Colonic mucosa (tissue), 4 donors: ENCODE measurements at regions not wholly inside any gene's neighbourhood (a gene's known extent, or its start where the extent isn't known, plus 50 kb on each side); places are given as distances from the start of the nearest gene placed in this dataset.

ENCODE experiments used
- DNase-seq: peaks from one replicate; pipeline ENCODE4 v3.0.0-alpha.2; 2020
- H3K27ac ChIP-seq: fragments of 200-600 bp; one replicate; pipeline ENCODE4 v1.8.0; 2021
- H3K27me3 ChIP-seq: fragments of 200-600 bp; one replicate; pipeline ENCODE4 v1.8.0; 2021
- H3K36me3 ChIP-seq: fragments of 200-600 bp; one replicate; pipeline ENCODE4 v1.8.0; 2021
- H3K4me1 ChIP-seq: fragments of 200-600 bp; one replicate; pipeline ENCODE4 v1.8.0; 2021; ENCODE audit warnings: mild to moderate bottlenecking
- H3K4me3 ChIP-seq: fragments of 200-600 bp; one replicate; pipeline ENCODE4 v1.8.0; 2021
- H3K9ac ChIP-seq, 2 donors: one replicate each; pipeline ENCODE4 v1.7.0; 2013; ENCODE audit warnings: control low read depth in 2 of 2, low read depth in 2 of 2, low read length in 2 of 2
- H3K9me3 ChIP-seq: fragments of 200-600 bp; one replicate; pipeline ENCODE4 v1.8.0; 2021
- intact Hi-C: fragments of 100-400 bp; cut with DNase I; formaldehyde crosslinking; loops from one replicate; pipeline ENCODE4 v1.14.1; 2022
- TF ChIP-seq, protein P1 (sequence below): fragments of 200-600 bp; IDR thresholded peaks from one replicate; pipeline ENCODE4 v1.8.0; 2022; ENCODE audit warnings: antibody characterized with exemption, mild to moderate bottlenecking
- donor health status: healthy.
- donor health status: DM: no; HTN: no; CAD: no.
- donor health status: DM: no; HTN: no; CAD: no.

DNA sequence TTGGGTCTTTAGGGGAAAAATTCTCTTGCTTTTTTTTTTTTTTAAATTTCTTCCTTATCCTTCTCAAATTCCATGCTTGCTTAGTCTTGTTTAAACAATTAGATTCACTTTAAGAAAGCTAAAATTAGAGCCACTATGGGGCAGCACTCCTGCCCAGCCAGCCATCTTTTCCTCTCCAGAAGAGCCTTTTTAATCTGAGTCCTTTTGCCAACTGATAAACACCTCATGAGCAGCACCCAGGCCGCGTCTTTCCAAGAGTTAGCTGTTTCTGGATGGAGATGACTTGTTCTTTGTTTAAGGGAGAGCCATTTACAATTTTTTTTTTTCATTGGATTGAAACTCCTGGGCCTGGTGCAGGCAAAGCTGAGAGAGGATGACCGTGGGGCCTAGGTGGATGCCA, 53.3 kb upstream of the TSPAN2 start:
- Histone ChIP-seq H3K4me1 (no peaks in the 10 kb centered on the region), H3K27ac (no peak overlapping the region), H3K4me3 (no peak overlapping the region), H3K27me3 (no peaks in the 10 kb centered on the region), H3K36me3 (no peaks in the 10 kb centered on the region), H3K9me3 (no peaks in the 10 kb centered on the region), H3K9ac (no peak overlapping the region)
- TF ChIP-seq, protein P1, sequence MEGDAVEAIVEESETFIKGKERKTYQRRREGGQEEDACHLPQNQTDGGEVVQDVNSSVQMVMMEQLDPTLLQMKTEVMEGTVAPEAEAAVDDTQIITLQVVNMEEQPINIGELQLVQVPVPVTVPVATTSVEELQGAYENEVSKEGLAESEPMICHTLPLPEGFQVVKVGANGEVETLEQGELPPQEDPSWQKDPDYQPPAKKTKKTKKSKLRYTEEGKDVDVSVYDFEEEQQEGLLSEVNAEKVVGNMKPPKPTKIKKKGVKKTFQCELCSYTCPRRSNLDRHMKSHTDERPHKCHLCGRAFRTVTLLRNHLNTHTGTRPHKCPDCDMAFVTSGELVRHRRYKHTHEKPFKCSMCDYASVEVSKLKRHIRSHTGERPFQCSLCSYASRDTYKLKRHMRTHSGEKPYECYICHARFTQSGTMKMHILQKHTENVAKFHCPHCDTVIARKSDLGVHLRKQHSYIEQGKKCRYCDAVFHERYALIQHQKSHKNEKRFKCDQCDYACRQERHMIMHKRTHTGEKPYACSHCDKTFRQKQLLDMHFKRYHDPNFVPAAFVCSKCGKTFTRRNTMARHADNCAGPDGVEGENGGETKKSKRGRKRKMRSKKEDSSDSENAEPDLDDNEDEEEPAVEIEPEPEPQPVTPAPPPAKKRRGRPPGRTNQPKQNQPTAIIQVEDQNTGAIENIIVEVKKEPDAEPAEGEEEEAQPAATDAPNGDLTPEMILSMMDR: no peak
- DNase-seq: no peak
- intact Hi-C loops: no loop called here

DNA sequence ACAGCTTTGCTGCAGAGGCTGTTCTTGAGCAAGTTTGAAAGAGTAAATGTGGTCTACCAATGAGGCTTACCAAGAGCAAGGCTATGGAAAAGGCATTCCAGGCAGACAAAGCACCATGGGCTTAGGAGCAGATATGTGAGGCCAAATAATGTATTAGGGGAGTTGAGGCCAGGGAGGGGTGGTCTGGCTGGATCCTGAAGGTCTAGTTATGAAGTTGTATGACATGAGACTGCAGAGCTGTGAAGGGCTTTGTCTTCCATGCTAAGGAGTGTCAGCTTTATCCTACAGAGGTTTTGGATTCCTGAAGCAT, 51.8 kb upstream of the TSPAN2 start:
- TF ChIP-seq, protein P1: no peak
- no peaks in the 10 kb centered on the region for H3K36me3 ChIP-seq
- H3K27me3 ChIP-seq: no peaks in the 10 kb centered on the region
- H3K4me1 ChIP-seq: no peaks in the 10 kb centered on the region
- intact Hi-C loops: no loop called here
- no peak overlapping the region for H3K4me3 ChIP-seq
- DNase-seq: no peak
- no peaks in the 10 kb centered on the region for H3K9me3 ChIP-seq
- no peak overlapping the region for H3K27ac ChIP-seq
- H3K9ac ChIP-seq: no peak overlapping the region

DNA sequence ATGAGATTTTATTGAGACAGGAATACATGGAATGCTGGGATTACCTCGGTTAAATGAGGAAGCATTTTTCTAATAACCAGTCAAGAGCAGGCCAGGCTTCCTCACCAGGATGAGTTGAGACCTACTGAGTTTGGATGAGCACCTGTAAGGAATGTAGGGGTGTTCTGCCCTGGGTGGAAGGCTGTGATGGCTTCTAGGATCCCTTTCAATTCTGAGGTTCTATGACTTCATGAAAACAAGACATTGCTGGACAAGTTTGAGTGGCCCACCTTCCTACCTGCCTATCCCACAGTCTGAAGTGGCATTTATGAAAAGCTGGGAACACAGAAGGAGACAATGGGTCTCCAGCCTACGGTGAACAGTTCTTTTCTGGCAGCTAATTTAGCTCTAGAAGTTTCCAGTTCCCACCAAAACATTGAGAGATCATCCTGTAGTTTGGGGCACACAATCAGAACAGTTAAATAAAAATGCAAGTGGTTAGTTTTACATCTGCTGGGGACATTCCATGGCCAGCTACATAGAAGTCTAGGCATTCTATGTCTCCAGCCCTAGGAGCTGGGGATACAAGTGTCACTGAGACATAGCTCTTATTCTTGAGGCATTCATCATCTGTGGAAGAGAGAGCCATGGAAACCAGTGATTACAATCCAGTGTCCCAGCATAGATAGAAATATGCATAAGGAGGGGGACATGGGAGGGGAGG, 51.3 kb upstream of the TSPAN2 start:
- Histone ChIP-seq H3K4me1 (no peaks in the 10 kb centered on the region), H3K36me3 (no peaks in the 10 kb centered on the region), H3K4me3 (no peak overlapping the region), H3K27ac (no peak overlapping the region), H3K27me3 (no peaks in the 10 kb centered on the region), H3K9ac (no peak overlapping the region), H3K9me3 (no peaks in the 10 kb centered on the region)
- DNase-seq: no peak
- TF ChIP-seq, protein P1: no peak
- intact Hi-C loops: no loop called here

DNA sequence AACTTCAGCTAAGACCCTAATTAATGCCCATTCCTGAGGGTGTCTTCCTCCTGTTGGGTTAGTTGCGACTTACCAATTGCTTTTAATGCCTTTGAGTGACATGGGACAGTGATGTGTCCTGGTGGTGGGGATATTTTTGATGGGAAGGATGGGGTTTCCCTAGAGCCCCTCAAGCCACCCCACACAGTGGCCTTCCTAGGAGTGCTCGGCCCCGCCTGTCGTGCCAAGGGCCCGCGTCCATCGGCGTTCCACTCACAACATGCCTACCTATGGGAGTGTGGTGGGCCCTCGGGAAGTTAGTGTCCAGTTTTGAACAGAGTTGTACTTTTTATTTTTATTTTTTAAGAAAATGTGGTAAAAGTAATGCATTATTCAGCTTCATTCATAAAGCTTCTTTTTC, 50.1 kb upstream of the TSPAN2 start:
- Histone ChIP-seq H3K36me3 (no peaks in the 10 kb centered on the region), H3K9me3 (no peaks in the 10 kb centered on the region), H3K4me1 (no peaks in the 10 kb centered on the region), H3K27me3 (no peaks in the 10 kb centered on the region), H3K4me3 (no peak overlapping the region), H3K27ac (no peak overlapping the region), H3K9ac (no peak overlapping the region)
- intact Hi-C loops: loop anchor here (2.0 kb wide), 2 partner anchors 329 to 457 kb away; no protein-coding TSS in a partner anchor
- TF ChIP-seq, protein P1: no peak
- no peak for DNase-seq
